ENCODE measurements at regions not wholly inside any gene's neighbourhood (a gene's known extent, or its start where the extent isn't known, plus 50 kb on each side); places are given as distances from the start of the nearest gene placed in this dataset.

- TF ChIP-seq CTCF (IDR thresholded peaks at IDR 0.05) = no peak
- ATAC-seq (ENCODE audit: low FRiP score) (no peak), DNase-seq (ENCODE audit: low spot score) (no peak)
These were observed 505.4 kb upstream of the C16orf82 start for GRCh38 chr16:26561303-26561702.

GRCh38 chr16:26563018-26563417, 503.7 kb upstream of the C16orf82 start:
- no peak for TF ChIP-seq CTCF (IDR thresholded peaks at IDR 0.05)
- no peak for DNase-seq (ENCODE audit: low spot score)
- no peak for ATAC-seq (ENCODE audit: low FRiP score)

GRCh38 chr16:26567356-26567755, 499.4 kb upstream of the C16orf82 start:
- no peak for DNase-seq (ENCODE audit: low spot score)
- TF ChIP-seq CTCF (IDR thresholded peaks at IDR 0.05) = no peak
- no peak for ATAC-seq (ENCODE audit: low FRiP score)

- ATAC-seq (ENCODE audit: low FRiP score) (no peak), DNase-seq (ENCODE audit: low spot score) (no peak)
- no peak for TF ChIP-seq CTCF (IDR thresholded peaks at IDR 0.05)
These were observed 496.9 kb upstream of the C16orf82 start for GRCh38 chr16:26569793-26570192.

GRCh38 chr16:26578748-26579147, 488.0 kb upstream of the C16orf82 start:
- DNase-seq (ENCODE audit: low spot score) (no peak), ATAC-seq (ENCODE audit: low FRiP score) (no peak)
- no peak for TF ChIP-seq CTCF (IDR thresholded peaks at IDR 0.05)

- DNase-seq (ENCODE audit: low spot score) (no peak), ATAC-seq (ENCODE audit: low FRiP score) (no peak)
- TF ChIP-seq CTCF (IDR thresholded peaks at IDR 0.05) = no peak
These were observed 482.9 kb upstream of the C16orf82 start for GRCh38 chr16:26583803-26584202.

GRCh38 chr16:26593700-26594099, 473.0 kb upstream of the C16orf82 start:
- ATAC-seq (ENCODE audit: low FRiP score) (no peak), DNase-seq (ENCODE audit: low spot score) (no peak)
- TF ChIP-seq CTCF (IDR thresholded peaks at IDR 0.05) = no peak

Data from omental fat pad (tissue), 3 donors.